Body of pancreas (tissue), 4 donors: ENCODE measurements at regions not wholly inside any gene's neighbourhood (a gene's known extent, or its start where the extent isn't known, plus 50 kb on each side); places are given as distances from the start of the nearest gene placed in this dataset.

Experiments
- ATAC-seq: fragments of 150-250 bp; one replicate; pipeline ENCODE4 v1.9.1; 2016
- DNase-seq, 4 donors: peaks; one replicate each; pipeline ENCODE4 v3.0.0-alpha.2; 2019
- H3K27ac ChIP-seq, 4 donors: fragments of 200-600 bp; sonication (generic); 1 replicate in 3 of 4; 2 replicates in 1 of 4; pipeline versions ENCODE4 v1.5.1 to v1.6.1; 2016 to 2019; ENCODE audit warnings: mild to moderate bottlenecking in 1 of 4, mixed read lengths in 1 of 4, moderate library complexity in 1 of 4
- H3K27me3 ChIP-seq, 2 donors: fragments of 200-600 bp; sonication (generic); one replicate each; pipeline ENCODE4 v1.6.0; 2016; ENCODE audit warnings: mild to moderate bottlenecking in 1 of 2
- H3K36me3 ChIP-seq, 2 donors: fragments of 200-600 bp; sonication (generic); replicated peaks in 1 of 2; 2 replicates each; pipeline ENCODE4 v1.5.1; 2016; ENCODE audit warnings: low read depth in 2 of 2; ENCODE audit not compliant: insufficient read depth in 1 of 2
- H3K4me1 ChIP-seq: fragments of 200-600 bp; sonication (generic); one replicate; pipeline ENCODE4 v1.6.0; 2016
- H3K4me3 ChIP-seq, 2 donors: fragments of 200-600 bp; sonication (generic); 1 replicate in 1 of 2; 2 replicates in 1 of 2; pipeline ENCODE4 v1.5.1; 2016 to 2019
- H3K9me3 ChIP-seq, 3 donors: fragments of 200-600 bp; sonication (generic); 1 replicate in 2 of 3; 2 replicates in 1 of 3; pipeline ENCODE4 v1.5.1; 2016
- POLR2A ChIP-seq, 3 donors: fragments of 450-650 bp; IDR thresholded peaks; one replicate each; pipeline ENCODE4 v1.6.1; 2016; ENCODE audit warnings: antibody characterized with exemption in 3 of 3, mild to moderate bottlenecking in 2 of 3
- WGBS, 2 donors: methylation state at CpG; one replicate each; pipeline ENCODE4 v1.1.5; 2017; 5-methylcytosine and 5-hydroxymethylcytosine counted together
- intact Hi-C: fragments of 100-400 bp; cut with DNase I; formaldehyde crosslinking; loops from one replicate; pipeline ENCODE4 v1.15.1; 2023
- TF ChIP-seq, protein P1 (sequence below), 7 experiments: fragments of 450-650 bp in 4 of 7; fragments of 200-600 bp in 3 of 7; sonication (generic) in 3 of 7; IDR thresholded peaks; one replicate each; pipeline ENCODE4 v1.5.1; 2016 to 2019; ENCODE audit warnings: antibody characterized with exemption in 7 of 7

DNA sequence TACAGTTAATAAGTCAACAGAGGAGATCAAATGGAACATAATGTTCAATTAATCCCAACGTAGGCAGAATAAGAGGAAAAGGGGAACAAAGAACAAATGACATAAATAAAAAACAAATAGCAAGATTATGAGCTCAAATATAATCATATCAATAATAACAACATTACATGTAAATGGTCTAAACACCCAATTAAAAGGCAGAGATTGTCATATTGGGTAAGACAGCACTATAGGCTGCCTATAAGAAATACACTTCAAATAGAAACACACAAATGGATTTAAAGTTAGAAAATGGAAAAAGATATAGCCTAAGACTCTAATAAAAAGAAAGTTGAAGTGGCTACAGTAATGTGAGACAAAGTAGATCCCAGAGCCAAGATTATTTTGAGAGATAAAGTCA lies 126.4 kb upstream of the PTER start:
- Histone ChIP-seq H3K27me3 (no peaks in the 10 kb centered on the region), H3K9me3 (no peaks in the 10 kb centered on the region), H3K4me1 (no peaks in the 10 kb centered on the region), H3K4me3 (no peak overlapping the region), H3K27ac (no peak overlapping the region), H3K36me3 (no peaks in the 10 kb centered on the region)
- intact Hi-C loops = no loop called here
- WGBS, 2 donors = 15 to 33% methylated on average over 1 of the region's 1 CpG
- no peak for DNase-seq
- TF ChIP-seq, protein P1, sequence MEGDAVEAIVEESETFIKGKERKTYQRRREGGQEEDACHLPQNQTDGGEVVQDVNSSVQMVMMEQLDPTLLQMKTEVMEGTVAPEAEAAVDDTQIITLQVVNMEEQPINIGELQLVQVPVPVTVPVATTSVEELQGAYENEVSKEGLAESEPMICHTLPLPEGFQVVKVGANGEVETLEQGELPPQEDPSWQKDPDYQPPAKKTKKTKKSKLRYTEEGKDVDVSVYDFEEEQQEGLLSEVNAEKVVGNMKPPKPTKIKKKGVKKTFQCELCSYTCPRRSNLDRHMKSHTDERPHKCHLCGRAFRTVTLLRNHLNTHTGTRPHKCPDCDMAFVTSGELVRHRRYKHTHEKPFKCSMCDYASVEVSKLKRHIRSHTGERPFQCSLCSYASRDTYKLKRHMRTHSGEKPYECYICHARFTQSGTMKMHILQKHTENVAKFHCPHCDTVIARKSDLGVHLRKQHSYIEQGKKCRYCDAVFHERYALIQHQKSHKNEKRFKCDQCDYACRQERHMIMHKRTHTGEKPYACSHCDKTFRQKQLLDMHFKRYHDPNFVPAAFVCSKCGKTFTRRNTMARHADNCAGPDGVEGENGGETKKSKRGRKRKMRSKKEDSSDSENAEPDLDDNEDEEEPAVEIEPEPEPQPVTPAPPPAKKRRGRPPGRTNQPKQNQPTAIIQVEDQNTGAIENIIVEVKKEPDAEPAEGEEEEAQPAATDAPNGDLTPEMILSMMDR (IDR thresholded peaks at IDR 0.05) = no peak
- no peak for TF ChIP-seq POLR2A (IDR thresholded peaks at IDR 0.05)
- ATAC-seq = no peak

DNA sequence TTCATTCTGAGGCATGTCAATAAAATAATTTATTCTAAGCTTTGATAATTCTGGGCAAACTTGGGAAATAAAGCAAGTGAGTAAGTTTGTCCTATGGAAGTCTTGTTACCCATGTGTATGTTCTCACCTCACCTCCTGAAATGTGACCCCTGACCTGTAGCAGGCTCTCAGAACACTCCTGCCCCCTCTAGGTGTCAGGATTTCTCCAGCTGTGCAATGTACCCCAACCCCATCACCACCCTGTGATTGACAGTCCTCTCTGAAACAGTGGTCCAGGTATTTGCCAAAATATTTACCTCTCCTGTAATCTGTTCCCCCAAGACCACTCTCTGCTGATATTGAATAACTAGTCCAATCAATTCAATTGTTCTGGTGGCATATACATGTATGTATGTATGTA lies 122.6 kb upstream of the PTER start:
- intact Hi-C loops = no loop called here
- H3K4me3 ChIP-seq = no peak overlapping the region
- ATAC-seq (no peak), DNase-seq (no peak)
- H3K9me3 ChIP-seq = no peaks in the 10 kb centered on the region
- H3K27me3 ChIP-seq = no peaks in the 10 kb centered on the region
- no peaks in the 10 kb centered on the region for H3K36me3 ChIP-seq
- H3K4me1 ChIP-seq = no peaks in the 10 kb centered on the region
- no peak overlapping the region for H3K27ac ChIP-seq
- TF ChIP-seq, protein P1 (IDR thresholded peaks at IDR 0.05) = no peak
- no peak for TF ChIP-seq POLR2A (IDR thresholded peaks at IDR 0.05)

DNA sequence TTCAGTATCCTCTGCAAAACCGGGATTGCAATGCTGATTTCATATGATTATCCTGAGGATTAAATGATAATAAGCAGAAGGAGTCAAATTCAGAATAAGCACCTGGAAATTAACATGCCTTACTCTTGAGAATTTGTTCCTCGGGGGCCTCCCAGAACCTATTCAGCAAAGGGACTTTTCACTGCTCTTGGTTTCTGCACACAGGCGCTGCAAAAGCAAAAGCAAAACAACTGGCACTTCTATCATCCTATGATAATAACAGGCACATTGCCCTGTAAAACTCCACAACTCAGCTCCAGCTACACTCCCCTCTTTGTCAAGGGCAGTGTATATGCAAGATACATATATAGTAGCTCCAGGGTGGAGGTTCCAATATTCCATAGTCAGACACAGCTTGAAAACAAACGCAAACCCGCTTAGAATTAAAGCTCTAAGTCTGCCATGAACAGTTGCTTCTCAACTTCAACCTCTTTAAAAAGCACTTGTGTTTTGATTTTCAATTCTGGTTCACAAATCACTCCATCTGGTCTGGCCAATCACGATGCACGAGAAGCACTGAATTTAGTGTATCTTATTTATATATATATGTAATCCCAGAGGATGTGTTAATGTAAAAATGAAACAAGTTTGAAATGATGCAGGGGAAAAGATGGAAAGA lies 119.9 kb upstream of the PTER start:
- Histone ChIP-seq H3K4me3 (no peak overlapping the region), H3K9me3 (no peaks in the 10 kb centered on the region), H3K36me3 (no peaks in the 10 kb centered on the region), H3K27ac (no peak overlapping the region), H3K27me3 (no peaks in the 10 kb centered on the region), H3K4me1 (no peaks in the 10 kb centered on the region)
- no peak for ATAC-seq
- intact Hi-C loops = no loop called here
- TF ChIP-seq POLR2A (IDR thresholded peaks at IDR 0.05) = no peak
- TF ChIP-seq, protein P1 (IDR thresholded peaks at IDR 0.05) = no peak
- DNase-seq = no peak
- WGBS, 2 donors = 72% methylated on average over 7 of the region's 7 CpGs

DNA sequence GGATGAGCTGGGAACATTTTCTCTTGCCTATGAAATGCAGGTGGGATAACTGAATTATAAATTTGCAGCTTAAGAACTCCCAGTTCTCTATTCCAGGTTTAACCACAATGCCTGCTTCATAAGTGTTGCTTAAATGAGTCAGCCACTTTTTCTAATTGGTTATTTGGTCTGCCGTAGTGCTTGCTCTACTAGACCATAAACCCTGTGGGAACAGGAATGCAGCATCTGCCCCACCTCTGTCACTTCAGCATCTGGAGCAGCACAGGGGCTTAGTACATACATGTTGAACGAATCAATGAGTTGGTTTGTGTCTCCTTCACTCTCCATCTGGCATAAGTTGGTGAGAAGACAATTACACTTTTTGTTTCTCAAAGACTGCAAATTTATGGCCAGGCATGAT lies 95.2 kb upstream of the PTER start:
- 64 to 71% methylated on average over 1 to 2 of the region's 2 CpGs for WGBS, 2 donors
- Histone ChIP-seq H3K4me1 (no peaks in the 10 kb centered on the region), H3K4me3 (no peak overlapping the region), H3K27ac (no peak overlapping the region), H3K27me3 (no peaks in the 10 kb centered on the region), H3K36me3 (no peaks in the 10 kb centered on the region), H3K9me3 (peaks cover 0 to 4% (median 0%) of the 10 kb centered on the region in 3 donors)
- ATAC-seq (no peak), DNase-seq (no peak)
- intact Hi-C loops = no loop called here
- TF ChIP-seq POLR2A (IDR thresholded peaks at IDR 0.05) = no peak
- TF ChIP-seq, protein P1 (IDR thresholded peaks at IDR 0.05) = no peak

DNA sequence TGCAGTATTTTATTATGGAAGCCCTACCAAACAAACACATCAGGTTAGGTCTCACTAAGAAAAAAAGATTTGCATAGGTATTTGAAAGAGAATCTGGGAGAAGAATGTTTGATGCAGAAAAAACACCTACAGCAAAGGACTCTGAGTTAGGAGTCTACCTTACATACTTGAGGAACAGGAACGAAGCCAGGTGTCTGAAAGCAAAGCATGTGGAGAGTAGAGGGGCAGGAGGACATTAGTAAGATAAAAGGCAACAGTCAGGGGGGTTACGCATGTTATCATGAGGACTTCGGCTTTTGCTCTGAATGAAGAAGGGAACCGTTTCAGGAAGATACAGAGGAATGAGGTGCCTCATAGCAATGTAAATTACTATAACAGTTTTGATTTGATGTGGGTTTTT lies 87.9 kb upstream of the PTER start:
- no peak for ATAC-seq
- intact Hi-C loops = no loop called here

More for the DNA sequence above, 87.9 kb upstream of the PTER start:
- H3K27ac ChIP-seq = no peak overlapping the region
- TF ChIP-seq, protein P1 (IDR thresholded peaks at IDR 0.05) = no peak
- TF ChIP-seq POLR2A (IDR thresholded peaks at IDR 0.05) = no peak
- no peak for DNase-seq
- no peaks in the 10 kb centered on the region for H3K27me3 ChIP-seq
- no peak overlapping the region for H3K4me3 ChIP-seq
- peaks cover 0 to 5% (median 0%) of the 10 kb centered on the region in 3 donors for H3K9me3 ChIP-seq
- WGBS, 2 donors = 48 to 60% methylated on average over 4 of the region's 4 CpGs
- H3K36me3 ChIP-seq = no peaks in the 10 kb centered on the region
- no peaks in the 10 kb centered on the region for H3K4me1 ChIP-seq
